ENCODE measurements at regions not wholly inside any gene's neighbourhood (a gene's known extent, or its start where the extent isn't known, plus 50 kb on each side); places are given as distances from the start of the nearest gene placed in this dataset.

GRCh38 chr17:79330229-79330628 is 255.6 kb downstream of the ENGASE start:
- H3K4me3 ChIP-seq (ENCODE audit: low read depth, low read length), result no peak overlapping the region
- no peak for TF ChIP-seq MAX (IDR thresholded peaks at IDR 0.05; ENCODE audit: low read depth, low read length)
- TF ChIP-seq CTCF (IDR thresholded peaks at IDR 0.05; ENCODE audit: low read depth, low read length), result no peak
- TF ChIP-seq POLR2A (IDR thresholded peaks at IDR 0.05; ENCODE audit: extremely low read depth, insufficient read length), result no peak
- TF ChIP-seq MYC (IDR thresholded peaks at IDR 0.05; ENCODE audit: low read depth, low read length), result no peak
- DNase-seq (ENCODE audit: low read depth), result no peak

GRCh38 chr17:79326814-79327213 is 252.2 kb downstream of the ENGASE start:
- no peak overlapping the region for H3K4me3 ChIP-seq (ENCODE audit: low read depth, low read length)
- DNase-seq (ENCODE audit: low read depth), result no peak
- TF ChIP-seq CTCF (IDR thresholded peaks at IDR 0.05; ENCODE audit: low read depth, low read length) (no peak), POLR2A (IDR thresholded peaks at IDR 0.05; ENCODE audit: extremely low read depth, insufficient read length) (no peak), MYC (IDR thresholded peaks at IDR 0.05; ENCODE audit: low read depth, low read length) (no peak), MAX (IDR thresholded peaks at IDR 0.05; ENCODE audit: low read depth, low read length) (no peak)

GRCh38 chr17:79325709-79326430 is 251.2 kb downstream of the ENGASE start:
- peak; percentile 31 for DNase-seq (ENCODE audit: low read depth)
- H3K4me3 ChIP-seq (ENCODE audit: low read depth, low read length), result no peak overlapping the region
- no peak for TF ChIP-seq POLR2A (IDR thresholded peaks at IDR 0.05; ENCODE audit: extremely low read depth, insufficient read length)
- no peak for TF ChIP-seq MYC (IDR thresholded peaks at IDR 0.05; ENCODE audit: low read depth, low read length)
- no peak for TF ChIP-seq CTCF (IDR thresholded peaks at IDR 0.05; ENCODE audit: low read depth, low read length)
- no peak for TF ChIP-seq MAX (IDR thresholded peaks at IDR 0.05; ENCODE audit: low read depth, low read length)

GRCh38 chr17:79324194-79324593 is 249.6 kb downstream of the ENGASE start:
- TF ChIP-seq CTCF (IDR thresholded peaks at IDR 0.05; ENCODE audit: low read depth, low read length) (no peak), MYC (IDR thresholded peaks at IDR 0.05; ENCODE audit: low read depth, low read length) (no peak), MAX (IDR thresholded peaks at IDR 0.05; ENCODE audit: low read depth, low read length) (no peak), POLR2A (IDR thresholded peaks at IDR 0.05; ENCODE audit: extremely low read depth, insufficient read length) (no peak)
- no peak for DNase-seq (ENCODE audit: low read depth)
- H3K4me3 ChIP-seq (ENCODE audit: low read depth, low read length), result no peak overlapping the region

GRCh38 chr17:79323566-79323965 is 248.9 kb downstream of the ENGASE start:
- H3K4me3 ChIP-seq (ENCODE audit: low read depth, low read length), result no peak overlapping the region
- TF ChIP-seq POLR2A (IDR thresholded peaks at IDR 0.05; ENCODE audit: extremely low read depth, insufficient read length) (no peak), CTCF (IDR thresholded peaks at IDR 0.05; ENCODE audit: low read depth, low read length) (no peak), MAX (IDR thresholded peaks at IDR 0.05; ENCODE audit: low read depth, low read length) (no peak), MYC (IDR thresholded peaks at IDR 0.05; ENCODE audit: low read depth, low read length) (no peak)
- no peak for DNase-seq (ENCODE audit: low read depth)
